ENCODE measurements at regions not wholly inside any gene's neighbourhood (a gene's known extent, or its start where the extent isn't known, plus 50 kb on each side); places are given as distances from the start of the nearest gene placed in this dataset.

GRCh38 chr2:217304582-217304981, 444.7 kb upstream of the TNP1 start:
- H3K4me1 ChIP-seq (ENCODE audit: control insufficient read depth, low read length): no peaks in the 10 kb centered on the region
- H3K79me2 ChIP-seq (ENCODE audit: control insufficient read depth, low read length): no peaks in the 10 kb centered on the region
- H3K27me3 ChIP-seq (ENCODE audit: control insufficient read depth, low read length): peaks cover 80% of the 10 kb centered on the region
- no peaks in the 10 kb centered on the region for H3K9me2 ChIP-seq (replicated peaks; ENCODE audit: control insufficient read depth, low read length)
- H3F3A ChIP-seq (ENCODE audit: control insufficient read depth, insufficient read depth): no peaks in the 10 kb centered on the region
- H3K9me3 ChIP-seq (ENCODE audit: control insufficient read depth, insufficient read depth, low read length): no peaks in the 10 kb centered on the region
- H3K36me3 ChIP-seq (ENCODE audit: control insufficient read depth, low read length): no peaks in the 10 kb centered on the region
- no peak overlapping the region for H3K4me2 ChIP-seq (ENCODE audit: low read length)
- TF ChIP-seq EZH2phosphoT487 (IDR thresholded peaks at IDR 0.05; ENCODE audit: borderline replicate concordance, low read length) (no peak), CTCF (IDR thresholded peaks at IDR 0.05; ENCODE audit: low read depth, low read length, poor library complexity, severe bottlenecking) (no peak)
- no peak overlapping the region for H3K4me3 ChIP-seq (ENCODE audit: low read length)
- H4K20me1 ChIP-seq (ENCODE audit: control insufficient read depth, insufficient read depth, low read depth, low read length): no peaks in the 10 kb centered on the region; the same call in 1 of the 2 replicates
- H3K27ac ChIP-seq (ENCODE audit: low read depth, low read length): no peak overlapping the region

GRCh38 chr2:217302856-217303255, 443.0 kb upstream of the TNP1 start:
- no peaks in the 10 kb centered on the region for H3K79me2 ChIP-seq (ENCODE audit: control insufficient read depth, low read length)
- H3K4me3 ChIP-seq (ENCODE audit: low read length): no peak overlapping the region
- no peaks in the 10 kb centered on the region for H3K9me2 ChIP-seq (replicated peaks; ENCODE audit: control insufficient read depth, low read length)
- no peak overlapping the region for H3K4me2 ChIP-seq (ENCODE audit: low read length)
- no peaks in the 10 kb centered on the region for H3F3A ChIP-seq (ENCODE audit: control insufficient read depth, insufficient read depth)
- H3K4me1 ChIP-seq (ENCODE audit: control insufficient read depth, low read length): no peaks in the 10 kb centered on the region
- H3K9me3 ChIP-seq (ENCODE audit: control insufficient read depth, insufficient read depth, low read length): no peaks in the 10 kb centered on the region
- TF ChIP-seq CTCF (IDR thresholded peaks at IDR 0.05; ENCODE audit: low read depth, low read length, poor library complexity, severe bottlenecking) (no peak), EZH2phosphoT487 (IDR thresholded peaks at IDR 0.05; ENCODE audit: borderline replicate concordance, low read length) (no peak)
- no peaks in the 10 kb centered on the region for H3K36me3 ChIP-seq (ENCODE audit: control insufficient read depth, low read length)
- no peaks in the 10 kb centered on the region; the same call in 1 of the 2 replicates for H4K20me1 ChIP-seq (ENCODE audit: control insufficient read depth, insufficient read depth, low read depth, low read length)
- peaks cover 73% of the 10 kb centered on the region for H3K27me3 ChIP-seq (ENCODE audit: control insufficient read depth, low read length)
- no peak overlapping the region for H3K27ac ChIP-seq (ENCODE audit: low read depth, low read length)

GRCh38 chr2:217301142-217301925, 441.5 kb upstream of the TNP1 start:
- Histone ChIP-seq H3K4me3 (ENCODE audit: low read length) (no peak overlapping the region), H3K4me1 (ENCODE audit: control insufficient read depth, low read length) (no peaks in the 10 kb centered on the region), H4K20me1 (ENCODE audit: control insufficient read depth, insufficient read depth, low read depth, low read length) (no peaks in the 10 kb centered on the region), H3K4me2 (ENCODE audit: low read length) (no peak overlapping the region), H3K36me3 (ENCODE audit: control insufficient read depth, low read length) (no peaks in the 10 kb centered on the region), H3K27me3 (ENCODE audit: control insufficient read depth, low read length) (peaks cover 58% of the 10 kb centered on the region), H3K9me2 (replicated peaks; ENCODE audit: control insufficient read depth, low read length) (no peaks in the 10 kb centered on the region), H3F3A (ENCODE audit: control insufficient read depth, insufficient read depth) (no peaks in the 10 kb centered on the region), H3K27ac (ENCODE audit: low read depth, low read length) (no peak overlapping the region), H3K79me2 (ENCODE audit: control insufficient read depth, low read length) (no peaks in the 10 kb centered on the region), H3K9me3 (ENCODE audit: control insufficient read depth, insufficient read depth, low read length) (peaks cover 5% of the 10 kb centered on the region; the same call in 1 of the 2 replicates)
- TF ChIP-seq CTCF (IDR thresholded peaks at IDR 0.05; ENCODE audit: low read depth, low read length, poor library complexity, severe bottlenecking) (no peak), EZH2phosphoT487 (IDR thresholded peaks at IDR 0.05; ENCODE audit: borderline replicate concordance, low read length) (no peak)

All from DOHH2 (cell line).